ENCODE measurements at regions not wholly inside any gene's neighbourhood (a gene's known extent, or its start where the extent isn't known, plus 50 kb on each side); places are given as distances from the start of the nearest gene placed in this dataset.

GRCh38 chr2:142572346-142573132 is 304.9 kb upstream of the KYNU start:
- TF ChIP-seq CTCF (IDR thresholded peaks at IDR 0.05; ENCODE audit: control extremely low read depth in 1 of 3, insufficient read depth in 1 of 3, low read depth in 1 of 3, low read length in 3 of 3) (no peak), POLR2AphosphoS5 (IDR thresholded peaks at IDR 0.05; ENCODE audit: low read depth, low read length) (no peak), MAFK (IDR thresholded peaks at IDR 0.05; ENCODE audit: low read depth, low read length) (no peak), CREB1 (IDR thresholded peaks at IDR 0.05) (no peak), NANOG (IDR thresholded peaks at IDR 0.05; ENCODE audit: insufficient read depth, low read depth, low read length, poor library complexity, severe bottlenecking) (no peak), SRF (IDR thresholded peaks at IDR 0.05; ENCODE audit: low read depth, low read length) (no peak), GABPA (IDR thresholded peaks at IDR 0.05; ENCODE audit: borderline replicate concordance, insufficient read depth, low read length) (no peak), SP1 (IDR thresholded peaks at IDR 0.05; ENCODE audit: low read depth, low read length) (no peak), SIX5 (IDR thresholded peaks at IDR 0.05; ENCODE audit: low read depth, low read length) (no peak), E2F6 (IDR thresholded peaks at IDR 0.05) (no peak)

All from H1 (cell line).